ENCODE measurements at regions not wholly inside any gene's neighbourhood (a gene's known extent, or its start where the extent isn't known, plus 50 kb on each side); places are given as distances from the start of the nearest gene placed in this dataset.

GRCh38 chrX:40323977-40324376 is 226.2 kb upstream of the BCOR start:
- Histone ChIP-seq H3K9me3 (peaks cover 0 to 4% of the 10 kb centered on the region in 2 donors), H3K4me3 (no peak overlapping the region), H3K36me3 (no peaks in the 10 kb centered on the region), H3K27ac (no peak overlapping the region), H3K27me3 (no peaks in the 10 kb centered on the region), H3K4me1 (no peaks in the 10 kb centered on the region)
- TF ChIP-seq CTCF (IDR thresholded peaks at IDR 0.05) (no peak), POLR2A (IDR thresholded peaks at IDR 0.05) (no peak)
- no peak for DNase-seq
- intact Hi-C loops (cut with DNase I; ENCODE audit: low total_unique reads) = no loop called here

GRCh38 chrX:40320819-40321218 is 223.1 kb upstream of the BCOR start:
- Histone ChIP-seq H3K4me3 (no peak overlapping the region), H3K27me3 (no peaks in the 10 kb centered on the region), H3K36me3 (no peaks in the 10 kb centered on the region), H3K9me3 (peaks cover 0 to 4% of the 10 kb centered on the region in 2 donors), H3K4me1 (no peaks in the 10 kb centered on the region), H3K27ac (no peak overlapping the region)
- no peak for TF ChIP-seq CTCF (IDR thresholded peaks at IDR 0.05)
- TF ChIP-seq POLR2A (IDR thresholded peaks at IDR 0.05) = no peak
- intact Hi-C loops (cut with DNase I; ENCODE audit: low total_unique reads) = no loop called here
- DNase-seq = no peak

- no peaks in the 10 kb centered on the region for H3K36me3 ChIP-seq
- H3K9me3 ChIP-seq = peaks cover 0 to 4% of the 10 kb centered on the region in 2 donors
Observed at GRCh38 chrX:40318801-40319200, 221.0 kb upstream of the BCOR start.

GRCh38 chrX:40318076-40318475 is 220.3 kb upstream of the BCOR start:
- Histone ChIP-seq H3K4me1 (no peaks in the 10 kb centered on the region), H3K27ac (no peak overlapping the region), H3K4me3 (no peak overlapping the region), H3K36me3 (no peaks in the 10 kb centered on the region), H3K27me3 (no peaks in the 10 kb centered on the region), H3K9me3 (peaks cover 0 to 4% of the 10 kb centered on the region in 2 donors)
- intact Hi-C loops (cut with DNase I; ENCODE audit: low total_unique reads) = no loop called here
- no peak for TF ChIP-seq POLR2A (IDR thresholded peaks at IDR 0.05)
- no peak for TF ChIP-seq CTCF (IDR thresholded peaks at IDR 0.05)
- DNase-seq = no peak

More at GRCh38 chrX:40318801-40319200, 221.0 kb upstream of the BCOR start:
- Histone ChIP-seq H3K4me1 (no peaks in the 10 kb centered on the region), H3K27ac (no peak overlapping the region), H3K27me3 (no peaks in the 10 kb centered on the region), H3K4me3 (no peak overlapping the region)
- no peak for DNase-seq
- intact Hi-C loops (cut with DNase I; ENCODE audit: low total_unique reads) = no loop called here
- TF ChIP-seq CTCF (IDR thresholded peaks at IDR 0.05) (no peak), POLR2A (IDR thresholded peaks at IDR 0.05) (no peak)

- peaks cover 0 to 4% of the 10 kb centered on the region in 2 donors for H3K9me3 ChIP-seq
- intact Hi-C loops (cut with DNase I; ENCODE audit: low total_unique reads) = no loop called here
- no peak overlapping the region for H3K27ac ChIP-seq
- H3K4me3 ChIP-seq = no peak overlapping the region
- no peaks in the 10 kb centered on the region for H3K36me3 ChIP-seq
- no peak for DNase-seq
- TF ChIP-seq POLR2A (IDR thresholded peaks at IDR 0.05) = no peak
- TF ChIP-seq CTCF (IDR thresholded peaks at IDR 0.05) = no peak
- H3K27me3 ChIP-seq = no peaks in the 10 kb centered on the region
- H3K4me1 ChIP-seq = no peaks in the 10 kb centered on the region
Observed at GRCh38 chrX:40316502-40316901, 218.7 kb upstream of the BCOR start.

Measured in uterus (tissue), 3 donors.